Neural progenitor cell (in vitro differentiated cells): ENCODE measurements at regions not wholly inside any gene's neighbourhood (a gene's known extent, or its start where the extent isn't known, plus 50 kb on each side); places are given as distances from the start of the nearest gene placed in this dataset.

Source experiments
- DNase-seq: peaks from one replicate; pipeline ENCODE4 v3.0.0-alpha.2; 2016; ENCODE audit warnings: low spot score
- H2AFZ ChIP-seq: fragments of 200-600 bp; sonication (generic); replicated peaks from 2 replicates; pipeline ENCODE4 v1.6.1; 2016; ENCODE audit warnings: antibody characterized with exemption
- H3F3A ChIP-seq: fragments of 200-600 bp; sonication (generic); 2 replicates; pipeline ENCODE4 v1.6.1; 2016; ENCODE audit warnings: antibody characterized with exemption, low read depth
- H3K27ac ChIP-seq: fragments of 200-600 bp; sonication (generic); 2 replicates; pipeline ENCODE4 v1.5.1; 2016; ENCODE audit warnings: mild to moderate bottlenecking
- H3K27me3 ChIP-seq: fragments of 200-600 bp; sonication (generic); 2 replicates; pipeline ENCODE4 v1.6.1; 2016; ENCODE audit warnings: mild to moderate bottlenecking, moderate library complexity
- H3K36me3 ChIP-seq: fragments of 200-600 bp; sonication (generic); 2 replicates; pipeline ENCODE4 v1.5.1; 2016
- H3K4me1 ChIP-seq: fragments of 200-600 bp; sonication (generic); 2 replicates; pipeline ENCODE4 v1.6.1; 2016; ENCODE audit warnings: mixed run types
- H3K4me2 ChIP-seq: fragments of 200-600 bp; sonication (generic); 2 replicates; pipeline ENCODE4 v1.6.1; 2016
- H3K4me3 ChIP-seq: fragments of 200-600 bp; sonication (generic); 2 replicates; pipeline ENCODE4 v1.5.1; 2016
- H3K79me2 ChIP-seq: fragments of 200-600 bp; sonication (generic); 2 replicates; pipeline ENCODE4 v1.6.1; 2016; ENCODE audit warnings: low read depth
- H3K9ac ChIP-seq: fragments of 200-600 bp; sonication (generic); 2 replicates; pipeline ENCODE4 v1.6.1; 2016
- H3K9me3 ChIP-seq: fragments of 200-600 bp; sonication (generic); 2 replicates; pipeline ENCODE4 v1.5.1; 2016; ENCODE audit warnings: low read depth
- H4K20me1 ChIP-seq: fragments of 200-600 bp; sonication (generic); 2 replicates; pipeline ENCODE4 v1.6.1; 2016; ENCODE audit warnings: low read depth
- H3K27ac Mint-ChIP-seq: 3 replicates; pipeline ENCODE4 v1.8.0; 2021; ENCODE audit warnings: mixed read lengths
- H3K27me3 Mint-ChIP-seq: 2 replicates; pipeline ENCODE4 v1.8.0; 2022; ENCODE audit warnings: low read depth, mild to moderate bottlenecking, inconsistent platforms, moderate library complexity, mixed read lengths; ENCODE audit not compliant: insufficient read depth
- H3K36me3 Mint-ChIP-seq: 3 replicates; pipeline ENCODE4 v1.8.0; 2021; ENCODE audit warnings: mixed read lengths
- H3K4me1 Mint-ChIP-seq: 3 replicates; pipeline ENCODE4 v1.8.0; 2021; ENCODE audit warnings: mixed read lengths
- H3K4me3 Mint-ChIP-seq: 3 replicates; pipeline ENCODE4 v1.8.0; 2021; ENCODE audit warnings: mild to moderate bottlenecking, moderate library complexity, mixed read lengths
- H3K9me3 Mint-ChIP-seq: 3 replicates; pipeline ENCODE4 v1.8.0; 2020; ENCODE audit warnings: mixed read lengths
- CTCF ChIP-seq: fragments of 200-600 bp; sonication (generic); IDR thresholded peaks from 2 replicates; pipeline ENCODE4 v1.5.1; 2017; ENCODE audit warnings: antibody characterized with exemption, mild to moderate bottlenecking
- EZH2 ChIP-seq: fragments of 200-600 bp; sonication (generic); IDR thresholded peaks from 2 replicates; pipeline ENCODE4 v1.6.1; 2017; ENCODE audit warnings: antibody characterized with exemption, mild to moderate bottlenecking, moderate library complexity
- EZH2phosphoT487 ChIP-seq: fragments of 200-600 bp; sonication (generic); IDR thresholded peaks from 2 replicates; pipeline ENCODE4 v1.6.1; 2017; ENCODE audit warnings: antibody characterized with exemption

GRCh38 chr2:150274108-150274507, 213.4 kb downstream of the RND3 start:
- no peak for DNase-seq
- Histone ChIP-seq H3K9me3 (peaks cover 6% of the 10 kb centered on the region), H3K27me3 (no peaks in the 10 kb centered on the region), H3K4me2 (no peak overlapping the region), H3K4me1 (no peaks in the 10 kb centered on the region), H3K36me3 (no peaks in the 10 kb centered on the region), H4K20me1 (no peaks in the 10 kb centered on the region), H3K4me3 (no peak overlapping the region), H3K9ac (no peak overlapping the region), H3K27ac (no peak overlapping the region), H2AFZ (no peak overlapping the region), H3F3A (no peaks in the 10 kb centered on the region), H3K79me2 (no peaks in the 10 kb centered on the region)
- no peak overlapping the region for H3K4me3 Mint-ChIP-seq
- no peak for TF ChIP-seq EZH2
- no peak for TF ChIP-seq CTCF
- TF ChIP-seq EZH2phosphoT487 = no peak
- peaks cover 45% of the 10 kb centered on the region for H3K9me3 Mint-ChIP-seq
- no peaks in the 10 kb centered on the region for H3K4me1 Mint-ChIP-seq
- no peak overlapping the region for H3K27ac Mint-ChIP-seq
- peaks cover 2% of the 10 kb centered on the region for H3K27me3 Mint-ChIP-seq
- peaks cover 17% of the 10 kb centered on the region for H3K36me3 Mint-ChIP-seq

- Histone ChIP-seq H3K4me2 (no peak overlapping the region), H3K27me3 (no peaks in the 10 kb centered on the region), H3K9me3 (peaks cover 6% of the 10 kb centered on the region), H3K79me2 (no peaks in the 10 kb centered on the region), H3K9ac (no peak overlapping the region), H3K4me1 (peaks cover 10% of the 10 kb centered on the region), H3K27ac (no peak overlapping the region), H3K4me3 (no peak overlapping the region), H3K36me3 (no peaks in the 10 kb centered on the region), H3F3A (no peaks in the 10 kb centered on the region), H2AFZ (peak overlapping the region; percentile 5), H4K20me1 (no peaks in the 10 kb centered on the region)
- Mint-ChIP-seq H3K4me3 (no peak overlapping the region), H3K27me3 (no peaks in the 10 kb centered on the region), H3K27ac (no peak overlapping the region), H3K36me3 (peaks cover 8% of the 10 kb centered on the region), H3K9me3 (peaks cover 33% of the 10 kb centered on the region), H3K4me1 (peaks cover 14% of the 10 kb centered on the region)
- TF ChIP-seq EZH2phosphoT487 = no peak
- no peak for DNase-seq
Measured at GRCh38 chr2:150271952-150272802, 215.3 kb downstream of the RND3 start.

- H3K9ac ChIP-seq = no peak overlapping the region
- H3K79me2 ChIP-seq = no peaks in the 10 kb centered on the region
- no peaks in the 10 kb centered on the region for H3F3A ChIP-seq
- H3K4me2 ChIP-seq = no peak overlapping the region
- Mint-ChIP-seq H3K4me1 (peaks cover 14% of the 10 kb centered on the region), H3K9me3 (peaks cover 13% of the 10 kb centered on the region), H3K4me3 (no peak overlapping the region), H3K36me3 (peaks cover 1% of the 10 kb centered on the region), H3K27me3 (peaks cover 8% of the 10 kb centered on the region), H3K27ac (no peak overlapping the region)
- H3K27ac ChIP-seq = no peak overlapping the region
- no peaks in the 10 kb centered on the region for H4K20me1 ChIP-seq
- no peak for TF ChIP-seq CTCF
- no peak for TF ChIP-seq EZH2phosphoT487
- TF ChIP-seq EZH2 = no peak
- H2AFZ ChIP-seq = no peak overlapping the region
- H3K4me3 ChIP-seq = no peak overlapping the region
- H3K9me3 ChIP-seq = no peaks in the 10 kb centered on the region
- no peaks in the 10 kb centered on the region for H3K27me3 ChIP-seq
- peak; percentile 4 for DNase-seq
- peaks cover 10% of the 10 kb centered on the region for H3K4me1 ChIP-seq
- H3K36me3 ChIP-seq = no peaks in the 10 kb centered on the region
Measured at GRCh38 chr2:150267651-150268415, 219.6 kb downstream of the RND3 start.
